ENCODE measurements at regions not wholly inside any gene's neighbourhood (a gene's known extent, or its start where the extent isn't known, plus 50 kb on each side); places are given as distances from the start of the nearest gene placed in this dataset.
A peak's percentile ranks its signal among the peaks of the same experiment; 100 is the strongest.

GRCh38 chr1:63142001-63142400, 180.4 kb upstream of the FOXD3 start:
- ATAC-seq (no peak), DNase-seq (no peak)
- ChIA-PET POLR2A (no interaction called here), CTCF (interaction anchor here (0.6 kb wide), 1 partner anchor 435 kb away, joined by 3 read pairs; no protein-coding TSS in a partner anchor)
- H3K9me3 Mint-ChIP-seq = no peaks in the 10 kb centered on the region
- intact Hi-C loops (cut with micrococcal nuclease) = no loop called here
- no peak for TF ChIP-seq CTCF (IDR thresholded peaks at IDR 0.05)
- H3K27me3 Mint-ChIP-seq = peaks cover 8% of the 10 kb centered on the region
- H3K4me1 Mint-ChIP-seq (ENCODE audit: low read depth) = no peaks in the 10 kb centered on the region
- H3K27ac Mint-ChIP-seq = no peak overlapping the region
- H3K36me3 Mint-ChIP-seq (ENCODE audit: low read depth) = no peaks in the 10 kb centered on the region
- no peak overlapping the region for H3K4me3 Mint-ChIP-seq

DNA sequence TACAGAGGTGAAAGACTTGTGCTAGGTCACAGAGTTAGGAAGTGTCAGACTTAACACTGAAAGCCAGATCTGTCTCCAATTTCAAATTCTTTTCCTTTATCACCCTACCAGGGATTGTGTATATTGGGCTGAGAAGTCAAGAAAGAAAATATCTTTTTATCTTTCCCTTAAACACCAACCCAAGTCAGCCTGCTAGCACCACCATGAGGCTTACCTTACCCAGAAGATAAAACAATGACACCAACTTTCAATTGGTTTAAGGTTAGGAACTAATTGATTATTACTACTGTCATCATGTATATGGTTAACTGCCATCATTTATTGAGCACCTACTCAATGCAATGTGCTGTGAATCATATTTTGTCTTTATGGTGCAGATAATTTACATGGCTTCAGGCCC, 178.9 kb upstream of the FOXD3 start:
- Mint-ChIP-seq H3K9me3 (no peaks in the 10 kb centered on the region), H3K27me3 (peaks cover 6% of the 10 kb centered on the region), H3K4me1 (ENCODE audit: low read depth) (no peaks in the 10 kb centered on the region), H3K36me3 (ENCODE audit: low read depth) (no peaks in the 10 kb centered on the region), H3K4me3 (no peak overlapping the region), H3K27ac (no peak overlapping the region)
- no peak for DNase-seq
- TF ChIP-seq CTCF (IDR thresholded peaks at IDR 0.05) = no peak
- POLR2A ChIA-PET = no interaction called here
- CTCF ChIA-PET = no interaction called here
- intact Hi-C loops (cut with micrococcal nuclease) = no loop called here
- ATAC-seq = no peak

DNA sequence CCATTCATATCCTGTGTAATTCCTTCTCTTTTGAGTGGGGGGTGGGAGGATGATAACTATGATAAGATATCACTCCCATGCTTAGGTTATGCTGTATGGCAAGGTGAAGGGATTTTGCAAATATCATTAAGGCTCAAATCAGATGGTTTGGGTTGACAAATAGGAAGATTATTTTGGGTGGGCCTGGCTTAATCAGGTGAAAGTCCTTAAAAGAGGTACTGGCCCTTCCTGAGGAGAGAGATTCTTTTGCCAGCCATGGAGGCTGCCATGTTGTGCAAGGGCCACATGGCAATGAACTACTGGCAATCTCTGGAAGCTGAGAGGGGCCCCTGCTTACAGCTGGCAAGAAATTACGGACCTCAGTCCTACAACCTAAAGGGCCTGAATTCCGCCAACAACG, 174.6 kb upstream of the FOXD3 start:
- DNase-seq = no peak
- no peak overlapping the region for H3K27ac Mint-ChIP-seq
- no peak for ATAC-seq
- ChIA-PET CTCF (no interaction called here), POLR2A (no interaction called here)
- H3K4me1 Mint-ChIP-seq (ENCODE audit: low read depth) = no peaks in the 10 kb centered on the region
- no peak overlapping the region for H3K4me3 Mint-ChIP-seq
- TF ChIP-seq CTCF (IDR thresholded peaks at IDR 0.05) = no peak
- H3K9me3 Mint-ChIP-seq = no peaks in the 10 kb centered on the region
- intact Hi-C loops (cut with micrococcal nuclease) = no loop called here
- no peaks in the 10 kb centered on the region for H3K36me3 Mint-ChIP-seq (ENCODE audit: low read depth)
- H3K27me3 Mint-ChIP-seq = peaks cover 16% of the 10 kb centered on the region

- Mint-ChIP-seq H3K9me3 (no peaks in the 10 kb centered on the region), H3K4me3 (no peak overlapping the region), H3K36me3 (ENCODE audit: low read depth) (no peaks in the 10 kb centered on the region), H3K4me1 (ENCODE audit: low read depth) (no peaks in the 10 kb centered on the region), H3K27me3 (peaks cover 20% of the 10 kb centered on the region), H3K27ac (no peak overlapping the region)
- DNase-seq (peak; percentile 31), ATAC-seq (no peak)
- CTCF ChIA-PET = interaction anchor here (0.5 to 1.4 kb wide), 10 partner anchors 8 to 378 kb away, joined by 3 to 7 read pairs (median 4); no protein-coding TSS in a partner anchor
- intact Hi-C loops (cut with micrococcal nuclease) = no loop called here
- peak; percentile 49 for TF ChIP-seq CTCF (IDR thresholded peaks at IDR 0.05)
- POLR2A ChIA-PET = no interaction called here
Observed at GRCh38 chr1:63148825-63149645, 173.3 kb upstream of the FOXD3 start.

DNA sequence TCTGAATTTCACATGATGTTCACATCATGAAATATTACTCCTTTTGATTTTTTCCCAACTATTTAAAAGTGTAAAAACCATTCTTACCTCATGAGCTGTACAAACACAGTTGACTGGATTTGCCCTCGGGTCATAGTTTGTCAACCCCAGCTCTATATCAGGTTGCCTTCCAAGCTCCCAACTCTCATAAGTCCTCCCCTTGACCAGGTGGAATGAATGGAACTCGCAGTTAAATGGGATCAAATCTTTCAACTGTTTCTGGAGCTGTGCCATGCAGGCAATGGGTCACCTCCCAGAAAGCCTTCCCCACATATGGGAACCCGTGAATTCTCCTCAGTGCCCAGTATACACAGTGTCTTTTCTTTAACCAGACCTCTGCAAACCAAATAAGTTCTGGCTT, 169.8 kb upstream of the FOXD3 start:
- TF ChIP-seq CTCF (IDR thresholded peaks at IDR 0.05) = no peak
- no peak for ATAC-seq
- Mint-ChIP-seq H3K4me3 (no peak overlapping the region), H3K36me3 (ENCODE audit: low read depth) (no peaks in the 10 kb centered on the region), H3K27ac (no peak overlapping the region), H3K27me3 (peaks cover 17% of the 10 kb centered on the region), H3K4me1 (ENCODE audit: low read depth) (no peaks in the 10 kb centered on the region), H3K9me3 (no peaks in the 10 kb centered on the region)
- ChIA-PET CTCF (no interaction called here), POLR2A (no interaction called here)
- no peak for DNase-seq
- intact Hi-C loops (cut with micrococcal nuclease) = no loop called here

All from activated CD8-positive, alpha-beta T cell treated with anti-CD3 and anti-CD28 coated beads for 36 hours (primary cell).